HFFc6 (cell line): ENCODE measurements at regions not wholly inside any gene's neighbourhood (a gene's known extent, or its start where the extent isn't known, plus 50 kb on each side); places are given as distances from the start of the nearest gene placed in this dataset.

ENCODE experiments used
- DNase-seq: peaks from one replicate; pipeline ENCODE4 v3.0.0-alpha.2; 2018
- H3K27ac Mint-ChIP-seq: 2 replicates; pipeline ENCODE4 v1.8.0; 2020; ENCODE audit warnings: mild to moderate bottlenecking, mixed read lengths
- H3K27me3 Mint-ChIP-seq: 2 replicates; pipeline ENCODE4 v1.8.0; 2021; ENCODE audit warnings: mild to moderate bottlenecking, moderate library complexity, mixed read lengths; ENCODE audit not compliant: insufficient read depth
- H3K36me3 Mint-ChIP-seq: 2 replicates; pipeline ENCODE4 v1.8.0; 2021; ENCODE audit warnings: low read depth, mixed read lengths
- H3K4me1 Mint-ChIP-seq: 2 replicates; pipeline ENCODE4 v1.8.0; 2020; ENCODE audit warnings: low read depth, mixed read lengths
- H3K4me3 Mint-ChIP-seq: 2 replicates; pipeline ENCODE4 v1.8.0; 2020; ENCODE audit warnings: mild to moderate bottlenecking, moderate library complexity, mixed read lengths
- H3K9me3 Mint-ChIP-seq: 2 replicates; pipeline ENCODE4 v1.8.0; 2020; ENCODE audit warnings: mild to moderate bottlenecking, mixed read lengths
- CTCF ChIP-seq: fragments of 200-600 bp; sonication (generic); IDR thresholded peaks from 2 replicates; pipeline ENCODE4 v1.5.0; 2021; ENCODE audit warnings: antibody characterized with exemption, mild to moderate bottlenecking

DNA sequence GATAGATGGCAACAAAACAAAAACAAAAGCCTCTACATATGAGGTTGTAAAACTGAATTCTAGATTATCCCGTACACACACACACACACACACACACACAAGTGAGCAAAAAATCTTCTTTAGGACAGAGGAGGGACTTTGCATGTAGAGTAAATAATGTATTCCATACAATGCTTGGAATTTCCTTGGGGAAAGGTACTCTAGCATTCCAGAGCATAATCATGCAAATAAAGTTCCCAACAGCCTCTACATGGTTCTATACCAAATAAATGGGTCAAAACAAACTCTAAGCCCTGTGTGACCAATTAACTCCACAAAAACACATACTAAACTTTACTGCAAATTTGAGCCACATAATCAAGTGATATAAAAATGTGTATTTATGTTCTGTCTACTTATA, 191.4 kb downstream of the RBM43 start:
- no peak for TF ChIP-seq CTCF
- Mint-ChIP-seq H3K4me3 (no peak overlapping the region), H3K27ac (no peak overlapping the region), H3K36me3 (no peaks in the 10 kb centered on the region), H3K4me1 (peaks cover 20% of the 10 kb centered on the region; the same call in 1 of the 2 replicates), H3K9me3 (no peaks in the 10 kb centered on the region; the same call in 1 of the 2 replicates), H3K27me3 (peaks cover 2% of the 10 kb centered on the region)
- DNase-seq, result no peak

- peaks cover 20% of the 10 kb centered on the region; the same call in 1 of the 2 replicates for H3K4me1 Mint-ChIP-seq
- no peak overlapping the region for H3K27ac Mint-ChIP-seq
- peaks cover 2% of the 10 kb centered on the region for H3K27me3 Mint-ChIP-seq
- TF ChIP-seq CTCF, result no peak
- no peaks in the 10 kb centered on the region for H3K9me3 Mint-ChIP-seq
- H3K36me3 Mint-ChIP-seq, result no peaks in the 10 kb centered on the region
- no peak overlapping the region for H3K4me3 Mint-ChIP-seq
- DNase-seq, result no peak
Measured at GRCh38 chr2:151067658-151068369, 193.8 kb downstream of the RBM43 start.

DNA sequence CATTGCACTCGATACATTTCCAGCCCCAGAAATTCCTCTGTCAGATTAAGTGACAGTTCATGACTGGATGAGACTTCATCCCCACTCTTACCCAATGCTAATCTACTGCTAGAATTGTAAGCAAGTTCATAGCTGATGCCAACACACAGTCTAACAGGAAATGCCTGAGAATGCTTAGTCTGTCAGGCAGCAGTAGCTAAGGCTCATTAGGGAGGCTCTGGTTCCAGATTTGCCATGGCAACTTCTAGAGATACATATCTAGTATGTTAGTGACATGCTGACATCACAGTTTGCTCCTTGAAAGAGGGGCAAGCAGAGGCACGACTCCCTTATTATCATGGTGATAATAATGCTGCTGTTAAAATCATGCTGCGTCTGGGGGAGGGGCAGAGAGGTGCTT, 198.4 kb downstream of the RBM43 start:
- no peaks in the 10 kb centered on the region for H3K9me3 Mint-ChIP-seq
- H3K4me3 Mint-ChIP-seq, result no peak overlapping the region
- no peaks in the 10 kb centered on the region for H3K36me3 Mint-ChIP-seq
- no peak for TF ChIP-seq CTCF
- peak; percentile 87 for DNase-seq
- no peak overlapping the region for H3K27ac Mint-ChIP-seq
- H3K4me1 Mint-ChIP-seq, result peaks cover 13% of the 10 kb centered on the region
- H3K27me3 Mint-ChIP-seq, result peaks cover 3% of the 10 kb centered on the region; the same call in 1 of the 2 replicates

DNA sequence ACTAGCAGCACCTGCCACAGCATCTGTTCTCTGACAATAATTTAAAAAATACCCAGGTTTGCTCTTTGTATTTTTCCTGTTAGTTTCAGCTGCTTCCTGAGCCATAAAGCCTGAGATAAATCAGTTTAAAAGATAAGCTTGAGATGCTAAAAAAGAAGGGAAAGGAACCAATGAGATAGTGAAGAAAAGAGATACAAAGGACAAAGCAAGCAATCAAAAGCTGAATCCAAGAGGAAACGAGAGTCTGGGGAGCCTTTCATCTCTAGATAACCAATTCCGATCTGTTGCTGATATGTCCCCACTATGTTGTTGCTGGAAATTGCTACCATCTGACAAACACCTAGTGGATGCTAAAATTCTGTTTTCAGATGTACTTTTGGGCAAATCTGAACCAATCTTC, 201.4 kb downstream of the RBM43 start:
- Mint-ChIP-seq H3K27me3 (peaks cover 3% of the 10 kb centered on the region; the same call in 1 of the 2 replicates), H3K4me3 (no peak overlapping the region), H3K36me3 (no peaks in the 10 kb centered on the region)

DNA sequence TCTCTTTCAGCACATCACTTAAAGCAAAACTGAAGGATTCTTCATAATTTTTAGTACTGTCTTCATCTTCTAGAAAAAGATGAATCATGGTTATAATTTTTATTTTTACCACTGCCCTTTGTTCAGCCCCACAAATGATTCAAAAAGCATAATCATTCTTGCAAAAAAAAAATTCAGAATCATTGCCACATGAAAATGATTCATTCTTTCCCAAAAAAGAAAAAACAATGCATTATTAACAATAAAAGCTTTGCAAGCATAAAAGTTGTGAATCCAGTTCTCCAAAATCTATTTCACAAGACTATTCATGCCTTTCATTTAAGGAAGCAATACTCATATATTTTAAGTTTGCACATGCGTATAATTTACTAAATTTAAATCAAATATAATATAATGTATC, 204.8 kb downstream of the RBM43 start:
- H3K27me3 Mint-ChIP-seq, result peaks cover 3% of the 10 kb centered on the region; the same call in 1 of the 2 replicates
- H3K9me3 Mint-ChIP-seq, result no peaks in the 10 kb centered on the region
- TF ChIP-seq CTCF, result no peak
- no peak for DNase-seq
- H3K4me1 Mint-ChIP-seq, result peaks cover 43% of the 10 kb centered on the region
- no peak overlapping the region for H3K4me3 Mint-ChIP-seq
- peak overlapping the region; percentile 47; the same call in 1 of the 2 replicates for H3K27ac Mint-ChIP-seq
- no peaks in the 10 kb centered on the region for H3K36me3 Mint-ChIP-seq

More for the DNA sequence above, 201.4 kb downstream of the RBM43 start:
- DNase-seq, result no peak
- H3K27ac Mint-ChIP-seq, result no peak overlapping the region
- peaks cover 23% of the 10 kb centered on the region for H3K4me1 Mint-ChIP-seq
- TF ChIP-seq CTCF, result no peak
- H3K9me3 Mint-ChIP-seq, result no peaks in the 10 kb centered on the region
